H54 (cell line): ENCODE measurements at regions not wholly inside any gene's neighbourhood (a gene's known extent, or its start where the extent isn't known, plus 50 kb on each side); places are given as distances from the start of the nearest gene placed in this dataset.

Experiments
- DNase-seq: peaks from one replicate; pipeline ENCODE4 v3.0.0; 2011; ENCODE audit warnings: low spot score, mixed read lengths; ENCODE audit not compliant: insufficient read length
- FAIRE-seq: peaks from 3 replicates; lab custom pipeline; 2011; peaks lifted over from hg19 to GRCh38; lab: Jason Lieb, UNC
- POLR2A ChIP-seq: IDR thresholded peaks from 2 replicates; pipeline ENCODE4 v1.6.1; 2011; ENCODE audit warnings: low read depth, mild to moderate bottlenecking, low read length

DNA sequence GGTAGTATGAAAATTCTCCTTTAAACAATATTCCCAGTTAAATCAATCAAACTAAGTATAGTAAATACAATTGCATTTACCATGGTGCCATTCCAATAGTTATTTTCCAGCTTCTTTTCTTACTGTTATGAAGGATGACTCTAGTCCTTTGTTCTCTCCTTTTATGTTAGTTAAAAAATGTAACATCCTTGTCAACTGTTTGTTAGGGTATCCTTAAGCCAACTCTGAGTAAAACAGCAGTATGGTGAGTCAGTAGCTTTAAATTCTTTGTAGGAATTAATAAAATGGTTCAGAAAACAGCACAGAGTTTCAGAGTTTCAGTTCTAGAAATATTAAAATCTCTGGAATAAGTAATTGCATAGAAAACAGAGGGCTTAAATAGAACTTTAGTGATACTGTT, 384.4 kb downstream of the MTRR start:
- FAIRE-seq, result no peak
- no peak for TF ChIP-seq POLR2A
- no peak for DNase-seq

DNA sequence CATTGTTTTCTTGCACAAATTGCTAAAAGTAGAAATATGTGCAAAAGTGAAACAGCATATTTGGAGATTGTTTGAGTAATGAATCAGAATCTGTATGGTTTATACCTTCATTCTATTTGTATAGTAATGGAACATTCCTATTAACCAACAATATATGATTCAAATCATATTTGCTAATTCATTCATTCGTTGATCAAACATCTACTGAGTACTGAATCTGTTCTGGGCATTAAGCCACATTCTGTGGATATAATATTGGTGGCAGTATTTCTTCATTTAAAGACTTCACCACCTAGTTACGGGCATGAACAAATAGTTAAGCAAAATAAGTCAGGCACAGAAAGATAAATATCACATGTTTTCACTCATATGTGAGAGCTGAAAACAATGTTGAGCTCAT, 385.7 kb downstream of the MTRR start:
- no peak for FAIRE-seq
- TF ChIP-seq POLR2A, result no peak
- DNase-seq, result no peak

DNA sequence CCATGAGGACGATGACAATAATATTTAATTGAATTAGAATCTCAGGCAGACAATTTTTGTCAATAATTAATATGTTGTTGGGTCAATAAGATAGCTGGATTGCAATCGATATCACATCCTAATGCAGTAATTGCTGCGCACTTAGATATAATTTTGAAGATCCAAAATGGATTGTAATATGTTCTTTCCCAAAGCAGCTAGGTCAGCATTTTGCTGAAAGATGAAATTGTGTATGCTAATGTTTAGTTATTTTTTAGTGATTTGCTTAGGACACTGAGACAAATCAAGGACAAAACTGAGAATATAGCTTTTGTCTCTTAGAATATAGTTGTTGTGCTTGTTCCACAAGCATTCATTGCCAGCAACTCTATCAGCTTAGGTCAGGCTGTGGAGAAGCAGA, 389.9 kb downstream of the MTRR start:
- TF ChIP-seq POLR2A, result no peak
- no peak for FAIRE-seq
- DNase-seq, result no peak

DNA sequence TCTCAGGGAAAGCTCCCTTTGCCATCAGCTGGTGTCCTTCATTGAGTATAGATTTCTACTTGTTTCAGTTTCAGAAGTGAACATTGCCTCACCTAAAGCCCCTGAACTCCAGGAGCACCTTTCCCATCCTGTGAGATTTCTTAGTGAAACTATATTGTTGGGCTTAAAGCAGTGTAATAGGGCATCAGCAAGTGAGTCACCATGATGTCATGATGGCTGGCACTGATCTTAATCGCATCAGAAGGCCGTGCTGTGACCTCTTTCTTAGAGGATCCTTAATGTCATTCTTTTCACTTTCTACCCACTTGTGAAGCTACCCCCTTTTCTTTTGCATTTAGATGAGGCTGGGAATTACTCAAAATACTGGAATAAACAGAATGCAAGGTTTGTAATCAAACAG, 401.3 kb downstream of the MTRR start:
- FAIRE-seq, result no peak
- peak; percentile 4 for DNase-seq
- no peak for TF ChIP-seq POLR2A

DNA sequence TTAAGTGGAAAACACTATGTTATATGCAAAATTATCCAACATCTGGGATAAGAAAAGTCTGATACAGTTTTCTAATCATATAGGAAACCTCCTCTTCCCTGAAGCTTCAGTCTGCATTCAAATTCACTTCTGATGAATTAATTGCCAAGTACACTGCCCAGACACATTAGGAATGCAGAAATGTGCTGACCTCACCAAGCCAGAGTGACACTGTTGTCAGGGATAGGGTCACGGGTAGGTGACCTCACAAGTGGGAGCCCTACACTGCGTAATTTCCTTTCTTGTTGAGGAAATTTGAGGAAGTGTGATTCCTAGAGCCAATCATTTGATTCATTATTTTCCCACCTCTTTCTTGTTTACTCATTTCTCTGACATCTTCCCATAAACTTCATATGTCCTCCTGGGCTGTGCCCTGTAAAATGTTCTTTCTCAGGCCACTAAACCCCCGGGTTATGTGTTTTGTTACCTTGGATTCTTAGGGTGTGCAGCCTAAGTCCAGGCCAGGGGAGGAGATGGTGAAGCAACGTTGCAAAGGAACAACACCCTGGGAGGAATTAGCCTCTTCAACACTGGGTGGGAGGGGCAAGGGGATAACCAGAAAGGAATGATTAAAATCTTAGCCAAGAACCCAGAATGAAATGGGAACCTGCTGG, 411.9 kb downstream of the MTRR start:
- TF ChIP-seq POLR2A, result no peak
- no peak for DNase-seq
- FAIRE-seq, result no peak

DNA sequence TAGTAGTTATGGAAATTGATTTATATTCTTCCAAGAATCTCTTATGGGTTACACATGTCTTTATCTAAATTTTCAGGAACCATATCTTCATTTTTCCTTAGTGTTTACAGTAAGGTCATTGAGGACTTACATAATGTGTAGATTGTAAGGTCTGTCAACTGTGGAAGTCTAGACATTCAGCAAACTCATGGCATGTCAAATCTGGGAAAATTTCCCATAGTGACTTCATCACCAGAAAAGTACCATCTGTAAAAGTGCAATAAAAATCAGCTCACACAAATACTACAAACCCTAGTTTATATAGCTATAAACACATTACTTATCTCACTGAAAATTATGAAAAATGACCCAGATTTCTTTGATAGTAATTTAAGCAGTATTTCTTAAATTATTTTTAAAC, 419.4 kb downstream of the MTRR start:
- no peak for FAIRE-seq
- TF ChIP-seq POLR2A, result no peak
- DNase-seq, result no peak

DNA sequence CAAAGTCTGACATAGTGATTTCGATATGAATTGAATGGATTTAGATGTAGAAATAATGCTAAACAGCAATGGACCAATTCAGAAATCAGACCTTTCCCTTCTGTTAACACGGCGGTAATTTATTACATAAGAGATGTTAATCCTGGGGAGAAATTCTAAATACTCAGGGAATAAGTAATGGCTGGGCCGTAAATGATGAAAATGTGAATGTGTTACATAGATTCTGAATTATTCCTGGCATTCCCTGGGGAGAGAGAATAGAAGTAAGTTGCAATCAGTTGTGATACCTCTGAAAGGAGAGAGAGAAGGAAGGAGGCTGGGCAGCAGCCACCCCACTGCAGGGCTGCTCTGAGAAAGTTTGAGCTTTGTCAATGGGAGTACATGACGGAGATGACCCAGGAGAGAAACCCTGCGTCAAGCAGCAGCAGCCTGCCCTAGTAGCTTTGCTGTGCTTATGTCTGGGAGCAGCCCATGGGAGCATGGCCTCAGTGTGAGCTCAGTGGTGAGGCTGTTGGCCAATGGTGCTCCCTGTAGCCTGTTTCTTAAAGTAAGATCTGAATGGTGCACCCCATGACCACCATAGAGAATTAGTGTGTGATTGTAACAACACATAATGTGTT, 420.1 kb downstream of the MTRR start:
- FAIRE-seq (no peak), DNase-seq (no peak)
- no peak for TF ChIP-seq POLR2A

DNA sequence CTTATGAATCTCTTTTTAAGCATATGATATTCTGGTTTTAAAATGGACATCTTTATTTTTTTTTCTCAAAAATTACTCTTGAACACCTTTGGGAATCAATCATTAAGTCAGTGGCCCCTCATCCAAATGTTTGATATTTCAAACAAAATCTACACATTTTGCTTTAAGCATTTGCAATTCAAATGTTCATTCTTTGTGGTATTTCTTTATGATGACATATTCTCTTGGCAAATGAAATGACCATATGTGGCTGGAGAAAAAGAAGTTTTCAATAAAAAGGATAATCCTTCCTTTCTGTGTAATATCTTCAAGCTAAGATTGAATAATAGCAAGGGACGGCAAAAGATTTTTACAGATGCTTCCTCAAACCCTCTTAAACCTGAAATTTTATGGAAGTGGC, 420.8 kb downstream of the MTRR start:
- no peak for FAIRE-seq
- TF ChIP-seq POLR2A, result no peak
- no peak for DNase-seq

DNA sequence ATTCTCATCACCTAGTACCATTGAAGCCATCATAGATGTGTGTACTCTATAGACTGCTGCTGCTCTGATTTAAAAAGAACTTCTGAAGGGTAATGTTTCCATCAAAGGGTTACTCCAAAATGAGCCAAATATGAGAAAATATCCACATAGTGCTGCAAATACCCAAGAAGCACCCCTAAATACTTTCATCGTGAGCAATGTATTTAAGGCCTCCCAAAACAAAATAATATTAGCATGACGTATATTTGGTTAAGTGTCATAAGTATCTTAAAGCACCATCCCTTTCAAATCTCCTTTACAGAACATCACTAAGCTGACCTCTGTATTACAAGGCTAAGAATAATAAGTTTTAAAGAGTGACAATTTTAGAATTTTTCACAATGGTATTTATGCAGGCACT, 421.8 kb downstream of the MTRR start:
- no peak for DNase-seq
- FAIRE-seq, result no peak
- TF ChIP-seq POLR2A, result no peak

DNA sequence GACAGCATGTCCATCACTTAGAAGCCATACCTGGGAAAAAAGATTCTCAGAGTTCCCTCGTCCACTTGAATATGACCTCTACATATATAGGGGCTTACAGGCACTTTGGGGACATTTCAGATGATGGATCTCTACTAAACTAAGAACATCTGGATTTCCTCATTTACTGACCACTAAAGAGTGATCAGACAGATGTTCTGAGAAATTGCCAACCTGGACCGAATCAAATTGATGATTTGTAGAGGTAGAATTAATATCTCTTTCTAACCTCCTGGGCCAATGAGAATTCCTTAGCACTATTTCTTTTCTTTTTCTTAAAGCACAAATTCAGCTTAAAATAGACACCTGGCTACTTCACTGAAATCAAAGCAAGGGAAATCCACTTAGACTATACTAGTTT, 422.7 kb downstream of the MTRR start:
- FAIRE-seq (no peak), DNase-seq (no peak)
- no peak for TF ChIP-seq POLR2A

DNA sequence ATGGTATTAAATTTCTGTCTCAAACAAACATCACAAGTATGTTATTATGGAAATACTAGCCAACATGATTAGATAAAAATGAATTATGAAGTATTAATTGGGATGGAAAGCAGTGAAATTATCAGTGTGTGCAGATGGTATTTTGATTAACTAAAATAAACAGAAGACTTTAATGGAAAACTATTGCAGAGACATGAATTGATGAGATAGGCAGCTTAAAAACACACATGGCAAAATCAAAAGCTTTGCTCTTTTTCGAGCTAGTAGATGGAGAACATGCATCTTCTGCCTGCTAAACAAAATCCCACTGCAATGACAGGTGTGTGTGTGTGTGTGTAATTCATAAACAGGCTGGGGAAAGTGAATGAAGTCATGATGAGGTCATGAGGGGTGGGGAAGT, 426.2 kb downstream of the MTRR start:
- no peak for TF ChIP-seq POLR2A
- DNase-seq (no peak), FAIRE-seq (no peak)

DNA sequence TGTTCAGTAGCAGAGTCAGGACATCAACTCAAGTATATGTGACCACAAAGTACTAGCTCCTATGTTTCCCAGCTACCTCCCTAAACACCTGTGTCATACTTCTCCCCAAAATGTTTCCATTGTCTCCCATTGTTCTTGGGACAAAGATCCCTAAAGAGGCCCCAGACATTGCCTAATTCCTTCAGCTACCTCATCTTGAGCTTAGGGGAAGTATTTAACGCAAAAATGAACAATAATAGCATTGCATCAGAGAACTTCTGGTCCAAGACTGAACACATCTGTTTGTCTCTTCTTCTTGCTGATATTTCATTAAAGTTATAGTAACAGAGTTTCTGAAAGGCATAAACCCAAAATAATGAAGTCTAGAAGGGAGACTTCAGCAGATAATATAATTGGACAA, 430.8 kb downstream of the MTRR start:
- no peak for TF ChIP-seq POLR2A
- FAIRE-seq (no peak), DNase-seq (no peak)

DNA sequence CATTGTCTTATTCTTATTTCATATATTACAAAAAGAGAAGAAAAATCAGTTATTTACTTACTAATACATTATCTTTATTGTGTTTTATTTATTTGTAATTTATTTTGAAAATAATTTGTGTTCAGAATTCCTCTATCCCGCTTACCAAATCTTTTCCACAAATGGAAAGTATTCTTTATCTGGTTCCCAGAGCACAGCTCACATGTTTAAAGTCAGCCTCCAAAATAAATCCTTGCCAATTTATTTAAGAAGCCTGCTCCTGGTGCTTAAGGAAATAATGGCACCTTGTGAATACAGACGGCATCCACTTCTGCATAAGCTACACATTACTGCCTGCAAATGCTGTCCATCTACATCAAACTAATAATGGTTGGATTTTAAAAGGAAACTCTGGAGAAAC, 435.4 kb downstream of the MTRR start:
- DNase-seq (no peak), FAIRE-seq (no peak)
- no peak for TF ChIP-seq POLR2A

DNA sequence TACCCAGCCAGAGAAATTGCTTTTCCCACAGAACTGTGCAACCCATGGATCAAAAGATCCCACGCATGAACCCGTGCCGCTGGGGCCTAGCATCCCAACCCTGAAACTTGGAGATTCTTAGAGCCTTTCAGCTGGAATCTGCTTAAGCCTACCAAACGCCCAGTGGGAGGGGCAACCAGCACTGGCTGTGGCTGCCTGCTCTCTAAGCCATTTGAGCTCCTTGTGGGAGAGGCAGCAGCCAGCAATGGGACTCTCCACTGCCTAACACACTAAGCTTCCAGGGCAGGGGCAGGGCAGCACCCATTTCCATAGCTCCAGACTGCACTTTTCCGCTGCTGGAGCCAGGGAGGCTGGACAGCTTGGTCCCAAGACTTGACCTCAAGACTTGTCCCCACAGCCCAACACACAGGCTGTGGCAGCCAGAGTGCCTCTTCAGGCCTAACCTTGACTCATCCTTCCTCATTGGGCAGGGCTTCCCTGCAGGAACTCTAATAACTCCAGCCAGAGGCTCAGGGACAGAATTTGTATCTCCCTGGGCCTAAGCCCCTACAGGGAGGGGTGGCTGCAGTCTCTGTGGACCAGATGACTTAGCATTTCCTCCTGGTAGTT, 437.4 kb downstream of the MTRR start:
- DNase-seq (no peak), FAIRE-seq (no peak)
- TF ChIP-seq POLR2A, result no peak

DNA sequence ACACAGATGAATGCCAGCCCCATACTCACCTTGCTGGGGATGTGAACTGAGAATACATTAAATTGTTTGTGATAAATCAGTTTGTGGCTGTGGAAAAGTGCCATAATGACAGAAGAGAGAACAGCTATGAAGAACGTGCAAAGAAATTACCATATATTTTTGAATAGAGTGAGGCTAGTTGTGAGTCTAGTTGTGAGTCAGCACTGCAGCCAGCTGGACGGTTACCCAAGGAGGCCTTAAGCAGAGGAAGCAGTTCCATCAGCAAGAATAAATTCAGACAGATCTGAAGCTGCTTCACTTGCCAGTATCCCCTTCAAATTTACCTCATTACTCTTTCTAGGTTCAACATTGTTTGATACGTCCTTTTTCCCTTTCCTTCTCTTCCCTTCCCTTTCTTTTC, 446.0 kb downstream of the MTRR start:
- no peak for FAIRE-seq
- DNase-seq, result no peak

More for the DNA sequence above, 446.0 kb downstream of the MTRR start:
- no peak for TF ChIP-seq POLR2A
